IMR-90 (cell line): ENCODE measurements at regions not wholly inside any gene's neighbourhood (a gene's known extent, or its start where the extent isn't known, plus 50 kb on each side); places are given as distances from the start of the nearest gene placed in this dataset.

ENCODE experiments used
- ATAC-seq: fragments of 200-7000 bp; cut with Tn5 transposase; 2 replicates; pipeline ENCODE4 v1.9.1; 2020; ENCODE audit warnings: low read depth, mild to moderate bottlenecking, moderate library complexity
- BruUV-seq: library from RNA; stranded (reverse); fragments of 400-500 nt; replicated peaks from 2 replicates; lab custom pipeline; 2021; lab: Mats Ljungman, UMichigan
- CTCF ChIA-PET: fragments of 300-600 bp; formaldehyde crosslinking; extraction: SDS; loops from one replicate; lab custom pipeline; 2021; ENCODE audit warnings: antibody characterized with exemption; lab: Yijun Ruan, JAX
- POLR2A ChIA-PET: fragments of 300-600 bp; sonication (Branson Sonifier 250); formaldehyde crosslinking; loops from one replicate; lab custom pipeline; 2022; ENCODE audit warnings: antibody characterized with exemption; ENCODE audit not compliant: unreplicated experiment; lab: Charles Lee
- DNase-seq: peaks from one replicate; pipeline ENCODE4 v3.0.0; 2013
- H2AFZ ChIP-seq: replicated peaks from 2 replicates; pipeline ENCODE3; 2013; ENCODE audit warnings: low read length, mild to moderate bottlenecking; ENCODE audit not compliant: poor library complexity
- H2AK5ac ChIP-seq: 2 replicates; pipeline ENCODE4 v1.6.1; 2013; ENCODE audit warnings: low read depth, low read length, inconsistent platforms
- H2AK9ac ChIP-seq: replicated peaks from 2 replicates; pipeline ENCODE3; 2013; ENCODE audit warnings: mild to moderate bottlenecking, low read depth, low read length, moderate library complexity; ENCODE audit not compliant: poor library complexity
- H2BK120ac ChIP-seq: 2 replicates; pipeline ENCODE4 v1.6.1; 2013; ENCODE audit warnings: low read depth, low read length, inconsistent platforms
- H2BK15ac ChIP-seq: 3 replicates; pipeline ENCODE4 v1.6.1; 2013; ENCODE audit warnings: low read depth, low read length, inconsistent platforms
- H2BK20ac ChIP-seq: 2 replicates; pipeline ENCODE4 v1.6.1; 2013; ENCODE audit warnings: low read depth, mild to moderate bottlenecking, inconsistent platforms, low read length, moderate library complexity
- H2BK5ac ChIP-seq: 2 replicates; pipeline ENCODE4 v1.6.1; 2013; ENCODE audit warnings: mild to moderate bottlenecking, low read depth, low read length, inconsistent platforms; ENCODE audit not compliant: poor library complexity, severe bottlenecking
- H3K14ac ChIP-seq: replicated peaks from 2 replicates; pipeline ENCODE4 v1.6.1; 2013; ENCODE audit warnings: low read depth, low read length, inconsistent platforms
- H3K18ac ChIP-seq: 2 replicates; pipeline ENCODE4 v1.6.1; 2013; ENCODE audit warnings: low read depth, low read length, control low read depth
- H3K23ac ChIP-seq: 2 replicates; pipeline ENCODE4 v1.6.1; 2013; ENCODE audit warnings: low read depth, low read length, inconsistent platforms
- H3K27ac ChIP-seq: 2 replicates; pipeline ENCODE4 v1.5.1; 2013; ENCODE audit warnings: mild to moderate bottlenecking, control low read depth, low read length; ENCODE audit not compliant: insufficient read depth
- H3K27me3 ChIP-seq: 2 replicates; pipeline ENCODE4 v1.6.1; 2013; ENCODE audit warnings: low read length; ENCODE audit not compliant: control insufficient read depth, insufficient read depth
- H3K36me3 ChIP-seq: 2 replicates; pipeline ENCODE4 v1.6.1; 2013; ENCODE audit warnings: low read length, mixed read lengths; ENCODE audit not compliant: control insufficient read depth, insufficient read depth
- H3K4ac ChIP-seq: 2 replicates; pipeline ENCODE4 v1.6.1; 2013; ENCODE audit warnings: low read depth, low read length, inconsistent platforms
- H3K4me1 ChIP-seq: 2 replicates; pipeline ENCODE4 v1.6.1; 2013; ENCODE audit warnings: low read length, mixed read lengths; ENCODE audit not compliant: control insufficient read depth, insufficient read depth
- H3K4me2 ChIP-seq: 2 replicates; pipeline ENCODE4 v1.6.1; 2013; ENCODE audit warnings: low read depth, mild to moderate bottlenecking, control low read depth, low read length, moderate library complexity
- H3K4me3 ChIP-seq: 2 replicates; pipeline ENCODE4 v1.5.1; 2013; ENCODE audit warnings: low read depth, mild to moderate bottlenecking, control low read depth, low read length, moderate library complexity; ENCODE audit not compliant: insufficient read depth
- H3K56ac ChIP-seq: 2 replicates; pipeline ENCODE4 v1.6.1; 2013; ENCODE audit warnings: low read length, inconsistent platforms; ENCODE audit not compliant: insufficient read depth; ENCODE audit errors: extremely low read depth
- H3K79me1 ChIP-seq, 2 experiments: 2 replicates each; pipeline ENCODE4 v1.6.1; 2013; ENCODE audit warnings: low read length in 2 of 2, inconsistent platforms in 1 of 2, low read depth in 1 of 2
- H3K9ac ChIP-seq: 2 replicates; pipeline ENCODE4 v1.6.1; 2013; ENCODE audit warnings: low read depth, low read length, control low read depth
- H3K9me1 ChIP-seq: 2 replicates; pipeline ENCODE4 v1.6.1; 2013; ENCODE audit warnings: low read length, inconsistent platforms; ENCODE audit not compliant: insufficient read depth
- H3K9me3 ChIP-seq: 2 replicates; pipeline ENCODE4 v1.6.1; 2013; ENCODE audit warnings: low read length; ENCODE audit not compliant: control insufficient read depth, insufficient read depth
- H4K20me1 ChIP-seq: 2 replicates; pipeline ENCODE4 v1.6.1; 2013; ENCODE audit warnings: low read length, inconsistent platforms; ENCODE audit not compliant: insufficient read depth
- H4K5ac ChIP-seq: 2 replicates; pipeline ENCODE4 v1.6.1; 2013; ENCODE audit warnings: mild to moderate bottlenecking, low read depth, low read length, control low read depth
- H4K8ac ChIP-seq, 2 experiments: 2 replicates each; pipeline ENCODE4 v1.6.1; 2013; ENCODE audit warnings: low read depth in 2 of 2, low read length in 2 of 2, control low read depth in 1 of 2, inconsistent platforms in 1 of 2
- H4K91ac ChIP-seq: 2 replicates; pipeline ENCODE4 v1.6.1; 2013; ENCODE audit warnings: low read depth, low read length, inconsistent platforms; ENCODE audit not compliant: insufficient read depth
- BHLHE40 ChIP-seq: fragments of 150-350 bp; IDR thresholded peaks from 2 replicates; pipeline ENCODE4 v1.6.1; 2016; ENCODE audit warnings: mild to moderate bottlenecking, low read depth, low read length
- FOS ChIP-seq: fragments of 150-350 bp; IDR thresholded peaks from 2 replicates; pipeline ENCODE4 v1.6.1; 2016; ENCODE audit warnings: low read depth, low read length
- MAFK ChIP-seq: IDR thresholded peaks from 2 replicates; pipeline ENCODE4 v1.6.1; 2012; ENCODE audit warnings: low read depth, low read length, improper control_type of control experiment
- NFE2L2 ChIP-seq: fragments of 150-350 bp; IDR thresholded peaks from 2 replicates; pipeline ENCODE4 v1.6.1; 2016; ENCODE audit warnings: low read depth, mild to moderate bottlenecking, low read length
- POLR2A ChIP-seq: IDR thresholded peaks from 2 replicates; pipeline ENCODE4 v1.6.1; 2012; ENCODE audit warnings: mild to moderate bottlenecking, low read depth, low read length
- RAD21 ChIP-seq: IDR thresholded peaks from 2 replicates; pipeline ENCODE4 v1.6.1; 2012; ENCODE audit warnings: low read length, improper control_type of control experiment
- RCOR1 ChIP-seq: IDR thresholded peaks from 2 replicates; pipeline ENCODE4 v1.6.1; 2012; ENCODE audit warnings: mild to moderate bottlenecking, low read length, improper control_type of control experiment; ENCODE audit not compliant: insufficient replicate concordance
- RFX5 ChIP-seq: IDR thresholded peaks from 2 replicates; pipeline ENCODE4 v1.8.0; 2012; ENCODE audit warnings: low read depth, mild to moderate bottlenecking, low read length, moderate library complexity
- WGBS, 2 experiments: methylation state at CpG; one replicate each; pipeline versions ENCODE4 v1.1.5 to v1.1.7; 2013; ENCODE audit warnings: missing lambda C conversion rate in 2 of 2; ENCODE audit not compliant: insufficient read length in 1 of 2; ENCODE audit errors: extremely low coverage in 2 of 2; 5-methylcytosine and 5-hydroxymethylcytosine counted together
- dilution Hi-C: fragments of 300-500 bp; cut with HindIII; formaldehyde crosslinking; loops from one replicate; pipeline ENCODE4 v1.14.3; 2018; ENCODE audit warnings: low sequenced_read_pairs; ENCODE audit not compliant: unreplicated experiment
- in situ Hi-C: fragments of 300-500 bp; cut with MboI; formaldehyde crosslinking; loops from 3 replicates; pipeline ENCODE4 v1.14.3; 2019; ENCODE audit warnings: low sequenced_read_pairs, inconsistent platforms, mixed read lengths
- intact Hi-C: fragments of 100-400 bp; cut with micrococcal nuclease; formaldehyde crosslinking; loops from 2 replicates; pipeline ENCODE4 v1.10.0; 2022
- TF ChIP-seq, protein P1 (sequence below): fragments of 150-350 bp; IDR thresholded peaks from 2 replicates; pipeline ENCODE4 v1.6.1; 2017; ENCODE audit warnings: mild to moderate bottlenecking, antibody characterized with exemption, low read length, low read depth
- TF ChIP-seq, protein P2 (sequence below): conservative IDR thresholded peaks from 2 replicates; pipeline ENCODE4 v1.5.1; 2012; ENCODE audit warnings: mild to moderate bottlenecking, low read depth, low read length, improper control_type of control experiment

DNA sequence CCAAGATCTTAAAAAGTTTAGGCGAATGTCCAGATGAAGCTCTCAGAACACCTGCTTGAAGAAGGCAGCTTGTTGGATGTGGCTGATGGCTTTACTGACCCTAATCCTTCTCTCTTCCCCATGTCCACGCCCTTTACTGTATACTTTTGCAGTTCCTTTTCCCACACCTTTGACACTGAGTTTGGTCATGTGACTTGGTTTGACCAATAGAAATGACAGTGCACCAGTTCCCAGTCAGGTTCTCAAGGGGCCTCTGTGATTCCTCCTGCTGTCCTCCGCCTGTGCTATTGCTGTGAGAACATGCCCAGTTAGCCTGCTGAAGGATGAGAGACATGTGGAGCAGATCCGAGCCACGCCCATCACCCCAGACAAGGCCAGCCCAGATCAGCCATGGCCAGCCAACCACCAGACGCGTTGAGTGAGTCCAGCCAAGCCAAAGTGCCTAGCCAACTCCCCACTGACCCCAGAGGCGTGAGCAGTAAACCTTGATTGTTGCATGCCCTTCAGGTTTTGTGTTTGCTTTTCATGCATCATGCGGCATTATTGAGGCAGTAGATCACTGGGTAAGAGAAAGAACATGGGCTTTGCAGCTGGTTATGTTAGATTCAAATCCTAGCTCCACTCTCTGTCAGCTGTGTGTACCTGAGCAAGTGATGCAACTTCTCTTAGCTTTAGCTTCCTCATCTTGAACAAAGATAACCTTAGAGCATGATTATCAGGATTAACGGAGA lies 258.0 kb upstream of the SIX2 start:
- Histone ChIP-seq H3K9me3 (no peaks in the 10 kb centered on the region; the same call in 1 of the 2 replicates), H3K23ac (no peak overlapping the region), H2BK15ac (no peak overlapping the region), H2BK5ac (no peak overlapping the region), H3K56ac (no peak overlapping the region), H4K91ac (no peak overlapping the region), H3K4ac (no peak overlapping the region), H2AK9ac (no peak overlapping the region), H3K27ac (no peak overlapping the region), H3K9me1 (no peaks in the 10 kb centered on the region), H4K8ac (no peak overlapping the region), H3K18ac (no peak overlapping the region), H3K14ac (no peak overlapping the region), H3K36me3 (no peaks in the 10 kb centered on the region), H3K4me3 (no peak overlapping the region), H4K5ac (no peak overlapping the region), H3K9ac (no peak overlapping the region), H3K79me1 (no peaks in the 10 kb centered on the region), H3K27me3 (peaks cover 45% of the 10 kb centered on the region), H4K20me1 (no peaks in the 10 kb centered on the region), H2AK5ac (no peak overlapping the region), H3K4me1 (peaks cover 3% of the 10 kb centered on the region; the same call in 1 of the 2 replicates), H2BK20ac (no peak overlapping the region), H2BK120ac (no peak overlapping the region), H3K4me2 (no peak overlapping the region), H2AFZ (no peak overlapping the region)
- no TSS peak for BruUV-seq
- intact Hi-C loops = no loop called here
- ChIA-PET POLR2A (no interaction called here), CTCF (interaction anchor here (0.5 kb wide), 1 partner anchor 96 kb away, joined by 3 read pairs; no protein-coding TSS in a partner anchor)
- ATAC-seq (no peak), DNase-seq (no peak)
- dilution Hi-C loops = no loop called here
- TF ChIP-seq, protein P1, sequence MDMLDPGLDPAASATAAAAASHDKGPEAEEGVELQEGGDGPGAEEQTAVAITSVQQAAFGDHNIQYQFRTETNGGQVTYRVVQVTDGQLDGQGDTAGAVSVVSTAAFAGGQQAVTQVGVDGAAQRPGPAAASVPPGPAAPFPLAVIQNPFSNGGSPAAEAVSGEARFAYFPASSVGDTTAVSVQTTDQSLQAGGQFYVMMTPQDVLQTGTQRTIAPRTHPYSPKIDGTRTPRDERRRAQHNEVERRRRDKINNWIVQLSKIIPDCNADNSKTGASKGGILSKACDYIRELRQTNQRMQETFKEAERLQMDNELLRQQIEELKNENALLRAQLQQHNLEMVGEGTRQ = no peak
- no peak for TF ChIP-seq MAFK
- no peak for TF ChIP-seq NFE2L2
- TF ChIP-seq RAD21 = no peak
- TF ChIP-seq POLR2A = no peak
- TF ChIP-seq, protein P2, sequence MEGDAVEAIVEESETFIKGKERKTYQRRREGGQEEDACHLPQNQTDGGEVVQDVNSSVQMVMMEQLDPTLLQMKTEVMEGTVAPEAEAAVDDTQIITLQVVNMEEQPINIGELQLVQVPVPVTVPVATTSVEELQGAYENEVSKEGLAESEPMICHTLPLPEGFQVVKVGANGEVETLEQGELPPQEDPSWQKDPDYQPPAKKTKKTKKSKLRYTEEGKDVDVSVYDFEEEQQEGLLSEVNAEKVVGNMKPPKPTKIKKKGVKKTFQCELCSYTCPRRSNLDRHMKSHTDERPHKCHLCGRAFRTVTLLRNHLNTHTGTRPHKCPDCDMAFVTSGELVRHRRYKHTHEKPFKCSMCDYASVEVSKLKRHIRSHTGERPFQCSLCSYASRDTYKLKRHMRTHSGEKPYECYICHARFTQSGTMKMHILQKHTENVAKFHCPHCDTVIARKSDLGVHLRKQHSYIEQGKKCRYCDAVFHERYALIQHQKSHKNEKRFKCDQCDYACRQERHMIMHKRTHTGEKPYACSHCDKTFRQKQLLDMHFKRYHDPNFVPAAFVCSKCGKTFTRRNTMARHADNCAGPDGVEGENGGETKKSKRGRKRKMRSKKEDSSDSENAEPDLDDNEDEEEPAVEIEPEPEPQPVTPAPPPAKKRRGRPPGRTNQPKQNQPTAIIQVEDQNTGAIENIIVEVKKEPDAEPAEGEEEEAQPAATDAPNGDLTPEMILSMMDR = no peak
- no peak for TF ChIP-seq RCOR1
- no peak for TF ChIP-seq FOS
- no peak for TF ChIP-seq RFX5
- TF ChIP-seq BHLHE40 = no peak
- in situ Hi-C loops = no loop called here
- 100% methylated on average over 2 of the region's 10 CpGs; no CpG with 5 or more reads in 1 of the 2 experiments for WGBS, 2 experiments
